CD4-positive, alpha-beta T cell treated with Interferon gamma for 1 hour (primary cell): ENCODE measurements at regions not wholly inside any gene's neighbourhood (a gene's known extent, or its start where the extent isn't known, plus 50 kb on each side); places are given as distances from the start of the nearest gene placed in this dataset.

Experiments
- DNase-seq: peaks from one replicate; pipeline ENCODE4 v3.0.0-alpha.2; 2020

DNA sequence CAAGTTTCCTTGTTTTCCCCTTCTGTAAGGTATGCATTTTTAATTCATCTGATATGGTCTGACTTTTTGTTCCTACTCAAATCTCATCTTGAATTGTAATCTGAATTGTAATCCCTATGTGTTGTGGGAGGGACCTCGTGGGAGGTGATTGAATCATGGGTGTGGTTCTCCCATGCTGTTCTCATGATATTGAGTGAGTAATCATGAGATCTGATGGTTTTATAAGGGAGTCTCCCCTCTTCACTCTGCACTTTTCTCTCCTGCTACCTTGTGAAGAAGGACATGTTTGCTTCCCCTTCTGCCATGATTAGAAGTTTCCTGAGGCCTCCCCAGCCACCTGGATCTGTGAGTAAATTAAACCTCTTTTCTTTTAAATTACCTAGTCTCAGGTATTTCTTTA, 476.1 kb downstream of the LPIN1 start:
- DNase-seq: no peak

DNA sequence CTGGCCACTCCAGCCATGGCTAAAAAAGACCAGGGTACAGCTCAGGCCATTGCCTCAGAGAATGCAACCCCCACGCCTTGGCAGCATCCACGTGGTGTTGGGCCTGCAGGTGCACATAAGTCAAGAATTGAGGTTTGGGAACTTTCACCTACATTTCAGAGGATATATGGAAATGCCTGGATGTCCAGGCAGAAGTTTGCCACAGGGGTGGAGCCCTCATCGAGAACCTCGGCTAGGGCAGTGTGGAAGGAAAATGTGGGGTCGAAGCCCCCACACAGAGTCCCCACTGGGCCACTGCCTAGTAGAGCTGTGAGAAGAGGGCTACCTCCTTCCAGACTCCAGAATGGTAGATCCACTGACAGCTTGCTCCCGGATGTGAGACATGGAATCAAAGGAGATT, 477.3 kb downstream of the LPIN1 start:
- DNase-seq: no peak

DNA sequence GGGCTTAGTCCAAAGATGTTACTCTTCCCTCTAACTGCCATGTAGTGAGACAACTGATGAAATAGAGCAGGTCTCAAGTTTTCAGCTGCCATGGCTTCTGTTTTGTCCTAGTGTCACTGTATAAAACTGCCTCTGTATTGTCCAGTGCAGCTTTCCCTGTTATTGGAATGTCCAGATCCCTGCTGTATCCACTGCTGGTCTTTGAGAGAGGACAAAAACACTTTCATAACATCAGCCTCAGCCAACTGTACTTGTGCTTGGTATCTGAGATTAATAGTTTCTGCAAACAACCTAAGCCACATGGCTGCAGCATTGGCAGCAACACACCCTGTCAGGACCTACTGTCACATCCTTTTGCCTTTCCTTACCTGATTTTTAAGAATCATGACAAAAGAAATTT, 480.2 kb downstream of the LPIN1 start:
- no peak for DNase-seq

GRCh38 chr2:12227941-12228608, 481.6 kb downstream of the LPIN1 start:
- DNase-seq: no peak

- no peak for DNase-seq
These were observed 484.9 kb downstream of the LPIN1 start for GRCh38 chr2:12231288-12231687.

GRCh38 chr2:12232876-12233275, 483.9 kb upstream of the TRIB2 start:
- DNase-seq: no peak

DNA sequence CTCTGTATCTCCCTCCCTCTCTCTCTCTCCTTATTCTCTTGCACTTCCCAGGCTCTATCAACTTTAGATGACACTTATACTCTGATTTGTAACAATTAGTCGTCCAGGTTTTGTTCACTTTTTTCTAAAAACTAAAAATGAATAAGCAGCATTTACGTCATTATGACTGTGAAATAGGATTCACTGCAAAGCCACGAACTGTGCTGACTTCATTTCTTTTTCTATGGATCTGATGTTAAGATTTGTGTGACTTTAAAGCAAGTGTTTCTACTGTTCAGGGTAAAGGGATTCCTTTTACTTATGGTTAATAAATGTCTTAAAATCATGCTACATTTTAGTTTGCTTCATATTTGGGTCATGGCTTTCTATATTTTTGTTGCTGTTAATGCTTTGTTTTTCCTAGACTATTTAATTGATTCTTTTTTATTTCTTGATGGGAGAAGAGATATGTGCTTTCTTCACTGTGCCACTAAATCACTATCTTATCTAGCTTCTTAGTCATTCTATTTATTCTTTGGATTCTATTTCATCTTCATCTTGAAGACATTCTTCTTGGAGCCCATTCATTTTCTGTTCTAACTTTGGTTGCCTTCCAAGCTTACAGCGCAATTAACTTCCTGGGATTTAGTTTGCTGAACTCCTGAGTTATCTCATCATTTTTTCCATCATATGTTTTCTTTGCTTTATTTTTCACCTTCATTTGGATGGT, 480.4 kb upstream of the TRIB2 start:
- no peak for DNase-seq

- DNase-seq: no peak
These were observed 476.5 kb upstream of the TRIB2 start for GRCh38 chr2:12240206-12240605.

DNA sequence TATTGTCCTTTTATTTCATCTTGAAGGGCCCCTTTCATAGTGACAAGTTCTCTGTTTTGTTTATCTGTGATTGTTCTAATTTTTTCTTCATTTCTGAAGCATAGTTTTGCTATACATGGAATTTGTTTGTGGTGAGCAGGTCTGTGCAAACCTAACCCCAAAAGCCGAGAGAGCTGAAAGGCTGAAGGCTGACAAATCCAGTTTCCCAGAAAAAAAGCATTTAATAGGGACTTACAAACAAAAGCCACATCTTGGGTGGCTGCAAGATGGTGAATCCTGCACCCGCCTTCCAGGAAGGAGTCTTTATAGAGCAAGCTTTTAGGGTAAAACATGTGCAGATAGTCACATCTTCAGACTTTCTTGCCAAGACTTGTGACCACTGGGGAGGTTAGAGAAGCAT, 473.4 kb upstream of the TRIB2 start:
- DNase-seq: no peak

GRCh38 chr2:12244070-12244469, 472.7 kb upstream of the TRIB2 start:
- no peak for DNase-seq

GRCh38 chr2:12251121-12251520, 465.6 kb upstream of the TRIB2 start:
- no peak for DNase-seq

DNA sequence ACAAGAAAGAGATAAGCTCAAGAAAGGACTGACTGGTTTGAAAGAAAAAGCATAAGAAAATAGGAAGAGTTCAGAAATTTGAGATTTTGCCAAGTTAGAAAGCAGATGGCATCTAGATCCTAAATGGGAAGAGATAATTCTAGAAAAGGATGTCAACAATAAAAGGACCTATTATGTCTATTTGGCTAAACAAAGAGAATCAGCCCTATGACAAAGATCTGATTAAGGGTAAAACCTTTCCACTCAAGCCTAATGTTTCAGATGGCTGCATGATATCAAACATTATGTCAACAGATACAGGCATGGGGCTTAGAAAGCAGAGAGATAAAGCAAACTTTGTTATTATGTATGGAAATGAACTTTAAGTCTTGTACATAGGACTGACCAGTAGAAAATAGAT, 465.0 kb upstream of the TRIB2 start:
- no peak for DNase-seq

GRCh38 chr2:12253167-12253778, 463.5 kb upstream of the TRIB2 start:
- no peak for DNase-seq

GRCh38 chr2:12254280-12254860, 462.4 kb upstream of the TRIB2 start:
- DNase-seq: no peak

GRCh38 chr2:12256206-12256605, 460.5 kb upstream of the TRIB2 start:
- DNase-seq: no peak

DNA sequence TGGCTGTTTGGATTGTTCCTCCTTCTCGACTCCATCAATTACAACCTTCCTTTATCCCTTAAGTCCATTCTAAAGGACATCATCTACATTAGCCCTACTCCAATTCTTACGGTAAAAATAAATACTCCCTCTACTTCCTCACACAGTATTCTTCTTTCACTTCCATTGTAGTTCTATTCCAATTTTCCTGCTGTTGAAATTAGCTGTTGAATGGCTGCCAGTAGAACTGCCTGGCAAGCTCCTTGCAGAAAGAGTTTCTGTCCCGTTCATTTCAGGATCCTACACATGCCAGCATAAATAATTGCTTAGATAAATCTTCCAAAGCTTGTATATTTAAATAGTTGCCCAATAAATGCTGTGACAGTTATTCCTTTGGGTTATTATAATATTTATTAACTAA, 459.3 kb upstream of the TRIB2 start:
- no peak for DNase-seq

DNA sequence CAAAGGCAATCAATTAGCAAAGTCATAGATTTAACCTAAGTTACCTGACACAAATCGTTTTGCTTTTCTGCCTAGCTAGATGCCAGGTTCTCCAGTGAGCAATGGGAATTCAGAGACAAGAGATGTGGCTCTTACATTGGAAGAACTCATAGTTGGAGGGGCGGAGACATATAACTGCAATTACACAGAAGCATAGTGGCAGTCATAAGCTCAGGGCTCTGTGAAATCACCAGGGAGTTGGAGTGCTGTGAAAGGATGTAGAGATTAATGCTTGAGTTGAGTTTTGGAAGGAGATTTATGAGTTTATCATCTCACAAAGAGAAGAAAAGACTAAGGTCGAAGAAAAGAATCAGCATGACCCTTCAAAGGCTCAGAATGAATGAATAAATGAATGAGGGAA, 457.2 kb upstream of the TRIB2 start:
- no peak for DNase-seq

DNA sequence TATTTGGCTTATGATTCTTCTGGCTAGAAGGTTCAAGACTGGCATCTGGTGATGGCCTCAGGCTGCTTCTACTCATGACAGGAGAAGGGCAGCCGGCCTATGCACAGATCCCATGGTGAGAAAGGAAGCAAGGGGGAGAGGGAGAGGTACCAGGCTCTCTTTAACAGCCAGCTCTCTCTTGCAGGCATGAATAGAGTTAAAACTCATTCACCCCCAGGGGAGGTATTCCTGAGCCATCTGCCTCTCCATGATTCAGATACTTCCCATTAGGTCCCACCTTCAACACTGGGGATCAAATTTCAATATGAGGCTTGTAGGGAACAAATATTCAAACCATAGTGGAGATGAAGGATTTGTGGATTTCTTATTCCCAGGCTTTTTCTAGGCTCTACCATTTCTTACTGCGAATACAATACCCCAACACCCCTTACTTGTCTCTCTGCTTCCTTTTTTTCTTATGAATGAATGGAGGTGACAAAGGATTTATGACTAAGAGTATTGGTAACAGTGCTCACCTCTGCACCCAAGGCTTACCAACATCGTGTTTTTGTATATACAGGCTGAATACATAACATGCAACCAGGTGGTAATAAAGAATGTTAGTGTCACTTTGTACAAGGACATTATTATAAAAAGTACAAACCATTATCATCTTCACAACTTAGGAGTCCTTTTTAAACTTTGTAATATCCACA, 454.6 kb upstream of the TRIB2 start:
- no peak for DNase-seq

- no peak for DNase-seq
These were observed 453.9 kb upstream of the TRIB2 start for GRCh38 chr2:12262681-12263436.

- no peak for DNase-seq
These were observed 453.0 kb upstream of the TRIB2 start for GRCh38 chr2:12263730-12264129.

DNA sequence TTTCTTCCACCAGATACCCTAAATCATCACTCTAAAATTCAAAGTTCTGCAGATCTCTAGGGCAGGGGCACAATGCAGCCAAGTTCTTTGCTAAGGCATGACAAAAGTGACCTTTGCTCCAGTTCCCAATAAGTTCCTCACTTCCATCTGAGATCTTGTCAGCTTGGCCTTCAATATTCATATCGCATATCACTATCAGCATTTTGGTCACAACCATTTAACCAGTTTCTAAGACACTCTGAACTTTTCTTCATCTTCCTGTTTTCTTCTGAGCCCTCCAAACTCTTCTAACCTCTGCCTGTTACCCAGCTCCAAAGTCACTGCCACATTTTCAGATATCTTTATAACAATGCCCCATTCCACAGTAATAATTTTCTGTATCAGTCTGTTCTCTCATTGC, 452.6 kb upstream of the TRIB2 start:
- DNase-seq: no peak

GRCh38 chr2:12265646-12266045, 451.1 kb upstream of the TRIB2 start:
- no peak for DNase-seq

DNA sequence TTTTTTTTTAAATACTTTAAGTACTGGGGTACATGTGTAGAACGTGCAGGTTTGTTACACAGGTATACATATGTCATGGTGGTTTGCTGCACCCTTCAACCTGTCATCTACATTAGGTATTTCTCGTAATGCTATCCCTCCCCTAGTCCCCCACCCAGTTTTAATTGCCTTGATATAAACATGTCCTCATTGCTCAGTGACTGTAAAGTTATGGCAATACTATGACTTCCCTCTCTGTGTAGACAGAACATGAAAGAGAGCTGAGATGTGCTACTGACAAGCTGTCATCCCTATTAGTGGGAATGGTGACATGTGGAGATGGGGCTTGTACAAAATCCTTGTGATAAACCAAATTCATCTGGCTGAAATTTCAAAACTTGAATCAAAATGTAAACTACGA, 449.7 kb upstream of the TRIB2 start:
- no peak for DNase-seq
